HG03575 (cell line): ENCODE measurements at regions not wholly inside any gene's neighbourhood (a gene's known extent, or its start where the extent isn't known, plus 50 kb on each side); places are given as distances from the start of the nearest gene placed in this dataset.
A peak's percentile ranks its signal among the peaks of the same experiment; 100 is the strongest.

Experiments used
- ATAC-seq: cut with Tn5 transposase; IDR thresholded peaks from one replicate; pipeline ENCODE4 v1.9.1; 2021; ENCODE audit not compliant: unreplicated experiment, insufficient number of reproducible peaks, low FRiP score; ENCODE audit errors: extremely low read depth

DNA sequence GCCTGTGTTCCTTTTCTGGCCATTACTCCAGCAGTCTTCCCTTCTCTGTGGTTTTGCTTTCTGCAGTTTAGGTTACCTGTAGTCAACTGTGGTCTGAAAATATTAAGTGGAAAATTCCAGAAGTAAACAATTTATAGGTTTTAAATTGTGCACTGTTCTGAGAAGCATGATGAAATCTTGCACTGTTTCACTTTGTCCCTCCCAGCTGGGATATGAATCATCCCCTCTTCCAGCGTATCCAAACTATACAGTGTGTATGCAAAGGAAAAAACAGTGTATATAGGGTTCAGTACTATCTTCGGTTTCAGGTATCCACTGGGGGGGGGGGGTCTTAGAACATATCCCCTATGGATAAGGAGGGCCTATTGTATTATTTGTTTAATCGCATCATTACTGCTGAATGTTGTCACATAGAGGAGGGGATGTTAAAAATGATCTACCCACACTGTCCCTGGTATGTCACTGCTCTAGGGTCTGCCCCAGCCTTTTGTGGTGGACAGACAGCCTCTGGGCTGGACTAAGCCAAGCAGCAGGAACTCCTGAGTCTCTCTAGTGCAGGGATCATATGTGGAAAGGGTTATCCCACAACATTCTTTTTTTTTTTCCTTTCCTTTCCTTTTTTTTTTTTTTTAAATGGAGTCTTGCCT, 109.1 kb upstream of the MAX start:
- ATAC-seq: no peak

- no peak for ATAC-seq
These were observed 111.0 kb upstream of the MAX start for GRCh38 chr14:65213316-65213715.

DNA sequence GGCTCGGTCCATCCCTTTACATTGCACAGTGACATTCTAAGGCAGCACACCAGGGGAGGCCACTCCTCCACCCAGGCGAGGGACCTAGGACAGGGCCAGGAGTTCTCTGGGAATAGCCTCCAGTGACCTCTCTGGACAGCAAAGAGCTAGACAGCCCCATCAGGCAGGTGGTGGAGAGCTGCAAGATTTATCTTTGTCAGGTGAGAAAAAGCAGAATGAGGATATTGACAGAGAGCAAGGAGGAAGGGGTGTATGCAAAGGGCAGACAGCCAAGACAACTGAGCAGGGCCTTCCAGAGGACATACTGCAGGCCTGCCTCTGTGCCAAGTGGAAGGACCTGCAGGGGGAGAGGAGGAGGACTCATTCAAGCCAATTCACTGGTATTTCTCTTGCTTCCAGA, 112.4 kb upstream of the MAX start:
- no peak for ATAC-seq

GRCh38 chr14:65219353-65219752, 117.0 kb upstream of the MAX start:
- no peak for ATAC-seq

GRCh38 chr14:65222440-65222858, 120.1 kb upstream of the MAX start:
- no peak for ATAC-seq

- ATAC-seq: no peak
These were observed 121.3 kb upstream of the MAX start for GRCh38 chr14:65223636-65224035.

DNA sequence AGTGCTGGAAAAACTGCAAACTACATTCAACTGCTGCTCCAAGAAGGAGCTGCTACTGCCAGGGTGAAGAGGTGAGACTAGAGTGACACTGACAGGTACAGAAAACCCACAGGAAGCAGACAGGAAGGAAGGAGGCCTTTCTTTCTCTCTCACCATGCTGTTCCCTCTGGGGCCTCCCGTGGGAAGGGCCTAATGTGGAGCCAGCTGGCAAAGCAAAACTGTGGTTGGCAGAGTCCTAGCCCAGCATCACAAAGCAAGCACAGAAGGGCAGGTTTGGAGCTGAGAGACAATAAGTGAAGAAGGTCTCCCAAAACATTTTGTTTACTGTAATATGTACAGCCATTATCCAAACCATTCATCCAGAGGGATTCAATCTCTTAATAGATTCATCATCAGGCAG, 122.5 kb upstream of the MAX start:
- ATAC-seq: no peak

DNA sequence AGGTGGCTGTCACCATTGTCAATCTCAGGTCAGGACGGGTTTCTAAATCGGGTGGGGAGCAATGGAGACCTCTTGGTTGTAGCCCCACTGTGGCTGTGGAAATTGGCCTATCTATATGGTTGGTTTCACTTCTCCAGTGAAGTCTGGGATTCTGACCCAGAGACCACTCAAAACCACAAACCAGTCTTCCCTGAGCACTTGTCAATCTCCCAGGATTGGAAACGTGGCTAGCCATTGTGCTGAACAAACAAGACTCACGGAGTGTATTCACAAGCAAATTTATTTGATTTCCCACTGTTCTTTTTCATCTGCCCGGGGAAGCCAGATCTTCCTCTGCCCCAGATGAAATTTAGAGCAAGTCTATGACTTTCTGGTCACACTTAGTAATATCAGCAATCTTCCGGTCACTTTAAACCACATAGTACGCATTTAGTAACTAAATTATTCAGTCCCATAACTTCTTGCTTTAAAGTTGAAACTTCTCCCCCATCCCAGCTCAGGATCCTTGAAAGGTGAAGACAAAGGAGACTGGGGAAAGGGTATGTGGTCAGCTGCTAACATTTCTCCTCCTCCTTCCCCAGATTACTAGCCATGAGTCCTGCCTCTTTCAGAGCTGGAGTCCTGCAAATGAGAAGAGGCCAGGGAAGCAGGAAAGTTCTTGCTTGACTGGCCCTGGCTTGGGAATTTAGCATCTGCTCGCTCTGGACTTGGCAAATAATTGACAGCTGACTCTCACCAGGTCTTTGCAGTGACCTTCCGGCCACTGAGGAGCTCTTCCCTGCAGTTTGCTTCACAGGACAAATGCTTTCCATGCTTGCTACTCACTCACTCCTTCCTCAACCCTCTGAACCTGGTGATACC, 123.2 kb upstream of the MAX start:
- no peak for ATAC-seq

- no peak for ATAC-seq
These were observed 124.7 kb upstream of the MAX start for GRCh38 chr14:65226824-65227604.

- ATAC-seq: peak; percentile 71
These were observed 126.1 kb upstream of the MAX start for GRCh38 chr14:65228436-65228835.

DNA sequence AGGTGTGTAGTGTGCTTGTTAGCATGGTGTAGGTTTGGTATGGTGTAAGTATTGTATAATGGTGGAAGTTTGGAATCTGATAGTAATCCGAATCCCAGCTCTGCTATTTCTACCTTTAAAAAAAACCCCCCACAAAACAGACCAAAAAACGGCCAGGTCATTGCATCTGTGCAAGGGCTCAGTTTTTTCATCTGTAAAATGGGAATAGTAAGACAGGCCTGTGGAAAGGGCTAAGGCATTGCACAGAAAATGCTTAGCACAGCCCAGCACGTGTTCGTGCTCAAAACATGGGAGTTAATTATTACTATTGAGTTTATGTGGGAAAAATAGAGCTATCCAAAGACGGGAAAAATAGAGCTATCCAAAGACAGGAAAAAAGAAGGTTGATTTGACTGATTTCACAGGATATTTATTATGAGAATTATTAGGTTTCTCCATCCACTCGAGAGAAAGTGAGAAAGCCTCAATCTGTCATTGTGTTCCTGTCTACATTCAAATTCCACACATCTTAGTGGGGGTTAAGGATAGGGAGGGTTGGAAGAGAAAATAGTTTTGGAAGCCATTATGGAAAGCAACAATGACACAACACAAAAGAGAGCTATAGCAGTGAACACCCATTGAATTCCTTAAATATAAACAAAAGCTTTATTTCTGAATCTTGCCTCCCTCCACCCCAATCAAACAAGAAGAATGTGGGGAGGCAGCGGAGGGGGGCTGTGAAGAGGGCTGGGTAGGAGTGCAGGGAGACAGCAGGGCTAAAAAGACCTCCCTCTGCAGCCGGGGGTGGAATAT, 126.8 kb upstream of the MAX start:
- no peak for ATAC-seq

DNA sequence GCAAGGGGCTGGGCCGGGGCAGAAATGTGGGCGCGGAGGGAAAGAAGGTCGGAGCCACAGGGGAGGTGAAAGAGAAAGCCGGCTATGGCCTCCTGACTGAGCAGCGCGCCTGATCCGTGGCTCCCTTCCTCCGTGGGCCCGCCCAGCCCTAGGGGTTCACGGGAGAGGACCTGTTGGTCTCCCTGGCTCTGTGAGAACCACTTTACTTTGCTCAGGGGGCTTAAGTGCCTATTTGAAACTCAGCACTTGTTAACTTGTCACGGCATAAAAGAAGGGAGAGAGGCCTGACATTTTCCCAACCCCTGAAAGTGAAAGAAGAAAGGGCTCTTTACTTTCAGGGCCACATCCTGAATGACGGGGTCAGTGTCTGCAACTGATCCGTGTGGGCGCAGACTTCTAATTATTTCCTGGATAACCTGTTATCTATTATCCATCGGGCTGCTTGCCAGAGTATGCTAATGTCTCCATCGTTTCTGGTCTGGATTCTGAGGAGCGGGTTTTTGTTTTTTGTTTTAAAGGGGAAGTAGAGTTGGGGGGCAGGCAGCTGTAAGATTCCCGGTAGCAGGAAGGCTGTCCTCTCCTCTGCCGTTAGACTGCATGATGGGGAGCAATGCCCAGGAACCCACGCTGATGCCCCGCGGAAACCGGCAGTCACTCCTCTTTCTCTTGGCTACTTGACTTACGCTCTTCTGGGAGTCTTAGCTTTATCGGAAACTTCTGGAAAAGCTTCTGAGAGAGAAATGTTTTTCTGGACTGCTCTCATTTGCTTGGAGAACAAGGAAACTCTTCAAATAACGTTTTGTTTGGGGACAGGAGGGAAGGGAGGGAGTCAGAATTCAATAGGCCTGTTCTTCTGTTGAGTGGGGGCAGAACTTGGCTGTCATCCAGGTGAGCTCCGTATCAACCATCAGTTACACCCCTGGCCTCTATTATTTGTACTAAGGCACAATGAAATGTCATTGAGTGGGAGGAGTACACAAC, 127.7 kb upstream of the MAX start:
- no peak for ATAC-seq

DNA sequence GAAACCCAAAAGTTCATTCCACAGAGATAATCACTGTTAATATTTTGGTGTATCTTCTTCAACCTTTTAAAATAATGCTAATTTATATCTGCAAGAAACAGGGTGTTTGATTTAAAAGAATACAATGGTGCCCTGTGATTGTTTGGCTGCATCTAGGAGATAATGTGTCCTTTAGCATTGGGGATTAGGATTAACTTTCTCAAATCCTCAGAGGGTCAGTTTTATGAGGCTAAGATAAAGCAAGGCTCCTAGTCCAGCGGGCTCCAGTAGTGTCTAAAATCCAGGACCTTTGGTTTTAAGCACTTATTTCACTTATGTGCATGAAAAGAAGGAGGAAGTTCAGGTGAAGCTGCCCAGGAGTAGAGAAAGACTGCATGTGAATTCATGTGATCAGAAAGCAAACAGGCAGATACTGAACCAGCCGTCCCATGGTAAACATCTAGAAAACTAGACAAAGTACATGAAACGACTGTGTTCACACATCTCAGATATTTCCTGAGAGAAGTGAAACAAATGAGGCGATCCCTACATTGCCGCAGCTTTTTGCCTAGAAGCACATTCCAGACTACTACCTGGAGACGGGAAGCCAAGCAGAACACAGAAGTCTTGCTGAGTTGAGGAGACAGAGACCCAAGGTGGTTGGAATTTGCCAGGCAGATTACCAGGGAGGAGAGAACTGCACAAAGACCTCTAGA, 129.1 kb upstream of the MAX start:
- ATAC-seq: no peak

DNA sequence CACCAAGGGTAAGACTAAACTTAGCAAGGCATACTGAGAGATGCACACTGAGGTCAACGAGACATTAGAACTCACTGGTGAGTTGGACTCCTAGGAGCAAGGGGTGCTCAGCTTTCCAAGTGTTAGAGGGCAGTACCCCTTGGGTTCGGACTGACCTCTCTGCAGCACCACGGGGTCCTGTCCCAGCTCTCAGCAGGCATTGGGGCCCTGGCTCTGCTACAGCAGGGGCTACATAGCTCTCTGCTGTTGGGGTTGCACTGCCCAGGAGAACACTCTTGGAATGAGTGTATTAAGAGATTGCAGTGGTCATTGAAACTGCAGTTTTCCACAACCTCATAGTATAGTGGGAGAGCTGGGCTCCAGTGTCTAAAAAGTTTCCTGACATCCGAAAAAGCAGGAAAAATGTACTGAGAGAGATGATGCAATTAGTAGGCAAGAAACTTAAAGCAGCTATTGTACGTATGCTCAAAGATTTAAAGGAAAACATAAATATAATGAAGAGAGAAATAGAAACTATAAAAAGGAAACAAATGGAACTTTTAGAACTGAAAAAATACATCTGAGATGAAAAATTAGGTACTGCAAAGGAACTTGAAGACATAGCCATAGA, 132.5 kb upstream of the MAX start:
- ATAC-seq: no peak

DNA sequence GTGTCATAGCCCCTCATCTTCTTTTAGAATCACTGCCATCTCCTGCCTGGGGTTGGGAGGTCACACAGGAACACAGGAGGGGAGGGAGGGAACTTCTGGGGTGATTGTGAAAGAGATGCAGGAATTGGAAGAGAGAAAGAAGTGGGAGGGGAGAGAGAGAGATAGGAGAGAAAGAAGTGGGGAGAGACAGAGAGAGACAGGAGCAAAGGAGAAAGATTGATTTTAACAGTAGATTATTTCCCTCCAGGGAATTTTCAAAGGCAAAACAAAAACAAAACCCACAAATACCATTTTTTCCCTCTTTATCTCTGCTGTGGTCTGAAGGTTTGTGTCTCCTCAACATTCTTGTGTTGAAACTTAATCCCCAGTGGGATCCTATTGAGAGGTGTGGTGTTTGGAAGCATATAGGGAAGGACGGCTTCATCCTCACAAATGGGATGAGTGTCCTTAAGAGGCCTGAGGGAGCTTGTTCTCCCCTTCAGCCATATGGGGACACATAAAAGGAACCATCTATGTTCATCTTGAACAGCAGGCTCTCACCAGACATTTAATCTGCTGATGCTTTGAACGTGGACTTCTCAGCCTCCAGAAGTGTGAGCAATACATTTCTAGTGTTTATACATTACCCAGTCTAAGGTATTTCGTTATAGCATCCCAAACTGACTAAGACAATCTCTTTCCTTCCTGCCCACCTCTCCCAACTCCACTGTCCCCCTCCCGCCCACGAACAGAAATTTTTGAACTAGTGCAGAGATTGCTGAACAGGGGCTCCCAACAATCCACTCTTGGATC, 134.9 kb upstream of the MAX start:
- ATAC-seq: no peak

GRCh38 chr14:65237941-65238340, 135.6 kb upstream of the MAX start:
- ATAC-seq: no peak
